Ureter (tissue), 1 donor: ENCODE measurements at regions not wholly inside any gene's neighbourhood (a gene's known extent, or its start where the extent isn't known, plus 50 kb on each side); places are given as distances from the start of the nearest gene placed in this dataset.

Source experiments
- DNase-seq: peaks from one replicate; pipeline ENCODE4 v3.0.0-alpha.2; 2020; ENCODE audit warnings: low spot score
- donor health status: DM: yes; HTN: yes; CAD: no.

DNA sequence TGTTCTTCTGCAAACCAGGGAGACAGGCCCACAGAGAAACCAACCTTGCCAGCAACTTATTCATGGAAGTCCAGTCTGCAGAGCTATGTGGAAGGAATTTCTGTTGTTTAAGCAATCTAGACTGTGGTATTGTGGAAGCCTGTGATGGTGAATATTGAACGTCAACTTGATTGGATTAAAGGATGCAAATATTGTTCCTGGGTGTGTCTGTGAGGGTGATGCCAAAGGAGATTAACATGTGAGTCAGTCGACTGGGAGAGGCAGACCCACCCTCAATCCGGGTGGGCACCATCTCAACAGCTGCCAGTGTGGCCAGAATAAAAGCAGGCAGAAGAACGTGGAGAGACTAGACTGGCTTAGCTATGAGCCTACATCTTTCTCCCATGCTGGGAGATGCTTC is 606.0 kb downstream of the EFNB2 start:
- no peak for DNase-seq

DNA sequence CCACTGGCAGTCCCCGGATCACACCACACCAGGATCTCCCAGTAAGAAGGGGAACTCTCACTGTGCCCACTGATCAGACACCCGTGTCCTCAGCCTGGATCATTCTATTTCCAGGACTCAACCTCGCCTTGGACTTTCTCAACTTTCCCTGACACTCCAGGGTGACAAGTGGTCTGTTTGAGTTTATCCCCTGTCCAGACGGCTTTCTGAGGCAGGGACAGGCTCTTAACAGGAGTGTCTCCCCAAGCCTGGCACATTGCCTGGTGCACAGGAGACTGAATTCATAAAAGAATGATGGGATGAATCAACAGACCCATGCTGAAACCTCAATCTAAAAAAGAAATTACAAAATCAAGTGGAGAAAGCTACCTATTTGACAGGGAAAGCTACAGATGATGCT is 606.6 kb downstream of the EFNB2 start:
- DNase-seq = no peak

DNA sequence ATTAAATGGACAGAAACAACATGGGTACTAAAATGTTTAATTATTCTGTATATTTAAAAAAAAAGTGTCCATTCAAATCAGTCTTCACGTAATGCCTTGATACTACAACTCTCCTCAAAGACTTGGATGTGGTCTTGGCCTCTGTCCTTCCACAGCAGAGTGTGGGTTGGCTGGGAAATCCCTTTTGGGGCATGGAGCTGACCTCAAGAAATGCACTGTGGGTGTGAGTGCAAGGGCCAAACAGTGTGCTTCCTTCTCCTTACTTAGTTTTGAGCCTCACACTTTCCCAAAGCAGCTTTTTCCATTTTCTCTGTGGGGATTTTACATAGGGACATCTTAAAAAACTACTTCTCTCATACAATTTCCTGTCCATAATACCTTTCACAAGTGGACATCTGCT is 607.4 kb downstream of the EFNB2 start:
- DNase-seq = no peak

DNA sequence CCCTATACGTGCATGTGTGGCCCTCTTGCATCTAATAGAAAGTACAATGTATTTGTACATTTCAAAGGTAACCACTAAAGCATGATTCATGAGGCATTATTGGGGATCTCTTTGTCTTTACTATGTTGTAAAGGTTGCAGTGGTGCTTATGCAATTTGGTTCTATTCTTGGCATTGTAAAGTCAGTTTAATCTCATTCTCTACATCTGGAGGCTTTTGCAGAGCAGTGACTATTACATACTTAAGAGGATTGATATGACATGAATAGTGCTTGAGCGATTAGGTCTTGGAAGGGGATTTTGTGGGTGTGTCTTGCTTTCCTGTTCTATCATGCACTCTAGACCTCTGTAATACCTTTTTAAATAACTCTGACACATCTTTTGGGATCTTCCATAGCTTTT is 610.0 kb downstream of the EFNB2 start:
- DNase-seq = no peak

DNA sequence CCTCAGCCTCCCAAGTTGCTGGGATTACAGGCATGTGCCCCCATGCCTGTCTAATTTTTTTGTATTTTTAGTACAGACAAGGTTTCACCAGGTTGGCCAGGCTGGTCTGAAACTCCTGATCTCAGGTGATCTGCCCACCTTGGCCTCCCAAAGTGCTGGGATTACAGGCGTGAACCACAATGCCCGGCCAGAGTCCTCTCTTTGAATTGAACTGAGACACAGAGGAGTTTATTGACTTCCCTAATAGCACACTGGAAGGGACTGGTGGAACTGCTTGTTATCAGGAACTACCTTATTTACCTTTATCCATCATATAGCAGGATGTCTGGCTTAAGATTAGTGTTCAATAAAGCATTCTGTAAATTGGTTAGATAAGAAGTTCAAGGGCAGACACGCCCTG is 613.8 kb downstream of the EFNB2 start:
- no peak for DNase-seq

DNA sequence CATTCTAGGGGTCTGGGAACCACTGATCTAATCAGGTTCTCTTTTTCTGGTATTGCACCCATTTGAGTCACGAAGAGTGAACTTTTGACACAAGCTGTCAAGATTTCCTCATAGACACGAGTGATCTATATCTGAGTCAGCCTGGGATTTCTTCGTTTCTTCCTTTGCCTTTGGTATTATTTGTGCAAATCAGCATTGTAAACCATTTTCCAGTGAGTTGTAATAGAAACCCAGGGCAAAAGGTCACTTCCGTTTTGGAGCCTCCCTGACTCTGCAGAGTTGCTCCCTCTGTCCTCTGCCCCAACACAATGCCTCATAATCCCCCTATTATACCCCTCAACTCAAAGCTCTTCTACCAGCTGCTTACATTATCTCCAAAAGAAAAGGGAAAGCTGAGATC is 615.1 kb downstream of the EFNB2 start:
- DNase-seq = no peak

DNA sequence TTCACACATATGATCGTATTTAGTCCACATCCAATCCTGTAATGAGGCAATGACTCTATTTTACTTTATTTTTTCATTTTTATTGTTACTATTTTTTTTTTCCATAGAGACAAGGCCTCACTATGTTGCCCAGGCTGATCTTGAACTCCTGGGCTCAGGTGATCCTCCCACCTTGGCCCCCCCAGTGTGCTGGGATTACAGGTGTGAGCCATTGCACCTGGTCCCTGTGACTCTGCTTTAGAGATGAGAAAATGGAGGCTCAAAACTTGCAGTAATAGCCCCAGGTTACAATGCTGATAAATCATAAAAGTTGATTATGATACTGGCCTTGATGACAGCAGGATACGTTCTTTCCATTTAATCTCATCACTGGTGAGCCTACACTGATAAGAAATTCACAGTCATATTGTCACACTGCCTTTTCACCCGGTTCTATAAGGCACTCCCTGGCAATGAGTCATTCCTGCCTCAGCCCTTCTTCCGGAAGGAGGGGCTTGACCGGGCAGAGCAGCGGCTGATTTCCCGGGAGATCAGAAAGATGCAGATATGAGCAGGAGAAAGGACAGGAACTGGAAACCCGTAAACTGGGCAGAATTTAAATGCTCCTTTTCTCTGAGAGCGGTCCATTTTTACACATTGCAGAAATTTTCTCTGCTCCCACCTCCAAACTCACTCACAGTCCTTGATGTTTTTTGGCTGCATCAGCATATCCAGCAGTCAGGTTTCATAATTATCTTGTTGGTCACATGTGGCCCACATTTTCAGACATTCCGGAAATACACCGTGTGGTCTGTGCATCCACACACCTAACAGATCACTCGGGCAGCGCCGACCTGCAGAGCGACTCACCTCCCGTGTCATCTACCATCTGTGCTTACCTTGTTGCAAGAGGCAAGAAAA is 616.4 kb downstream of the EFNB2 start:
- DNase-seq = peak; percentile 77

DNA sequence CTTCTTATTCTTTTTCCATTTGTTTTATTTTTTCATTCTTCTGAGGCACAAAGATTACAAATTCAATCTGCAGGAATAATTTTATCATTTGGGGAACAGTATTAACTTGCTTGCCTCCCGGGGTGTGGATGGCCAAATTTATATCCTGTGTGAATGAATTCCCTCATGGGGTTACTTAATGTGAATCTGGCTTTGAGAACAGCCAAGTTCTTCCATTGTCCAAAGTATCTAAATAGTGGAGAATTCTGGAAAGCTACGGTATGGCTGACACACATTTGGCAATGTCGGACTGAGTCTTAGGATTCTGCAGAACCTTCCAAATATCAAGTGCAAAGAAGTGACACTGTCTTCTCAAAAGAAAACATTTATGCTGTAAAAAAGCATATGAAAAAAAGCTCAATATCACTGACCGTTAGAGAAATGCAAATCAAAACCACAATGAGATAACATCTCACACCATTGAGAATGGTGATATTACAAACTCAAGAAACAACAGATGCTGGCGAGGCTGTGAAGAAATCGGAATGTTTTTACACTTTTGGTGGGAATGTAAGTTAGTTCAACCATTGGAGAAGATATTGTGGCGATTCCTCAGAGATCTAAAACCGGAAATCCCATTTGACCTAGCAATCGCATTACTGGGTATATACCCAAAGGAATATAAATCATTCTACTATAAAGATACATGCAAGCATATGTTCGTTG is 620.2 kb downstream of the EFNB2 start:
- DNase-seq = no peak

DNA sequence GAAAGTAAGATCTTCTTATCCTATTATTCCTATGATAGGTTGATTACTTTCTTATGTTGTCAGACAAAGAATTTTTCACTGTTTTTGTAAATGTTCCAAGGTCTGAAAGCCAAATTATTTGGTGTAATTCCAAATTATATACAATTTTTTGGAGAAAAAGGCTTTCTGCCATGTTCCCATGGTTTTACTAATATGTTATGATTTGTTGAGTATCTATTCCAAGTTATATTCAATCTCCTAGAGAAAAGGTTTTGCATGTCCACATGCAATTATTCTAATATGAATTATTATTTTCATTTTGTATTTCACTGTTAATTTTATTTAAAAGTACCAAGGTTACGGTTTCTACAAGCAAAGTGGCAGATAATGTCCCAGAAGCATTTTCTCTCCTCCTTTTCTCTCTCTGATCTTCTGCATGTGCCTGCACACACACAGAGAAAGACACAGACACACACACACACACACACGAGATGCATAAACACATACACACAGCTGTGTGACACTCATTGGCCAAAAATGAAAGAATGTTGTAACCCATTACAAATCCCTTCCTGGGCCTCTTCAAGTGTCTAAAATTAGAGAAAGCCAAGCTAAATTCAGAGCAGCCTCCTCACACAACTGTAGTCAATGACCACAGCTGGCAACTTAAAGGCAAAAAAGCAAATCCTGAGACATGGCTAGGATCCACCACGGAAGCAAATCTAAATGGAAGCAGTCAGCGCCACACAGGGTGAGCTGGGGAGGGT is 621.0 kb downstream of the EFNB2 start:
- DNase-seq = no peak

DNA sequence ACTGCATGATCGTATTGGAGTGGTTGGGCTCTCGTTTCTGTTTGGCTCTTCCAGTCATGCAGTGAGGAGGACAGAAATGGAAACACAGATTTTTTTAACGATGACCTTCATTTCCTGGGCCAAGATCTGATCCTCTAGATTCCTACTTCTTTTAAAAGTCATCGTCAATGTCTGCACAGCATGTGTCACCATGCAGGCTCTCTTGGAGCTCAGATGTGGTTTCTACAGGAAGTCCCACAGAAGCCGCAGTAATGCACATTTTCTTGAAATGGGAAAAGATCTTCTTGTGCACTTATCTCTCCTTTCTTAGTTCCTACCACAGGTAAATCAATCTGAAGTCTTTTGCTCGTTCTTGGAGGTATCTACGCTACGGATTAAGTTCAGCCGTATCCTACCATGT is 626.9 kb downstream of the EFNB2 start:
- no peak for DNase-seq

DNA sequence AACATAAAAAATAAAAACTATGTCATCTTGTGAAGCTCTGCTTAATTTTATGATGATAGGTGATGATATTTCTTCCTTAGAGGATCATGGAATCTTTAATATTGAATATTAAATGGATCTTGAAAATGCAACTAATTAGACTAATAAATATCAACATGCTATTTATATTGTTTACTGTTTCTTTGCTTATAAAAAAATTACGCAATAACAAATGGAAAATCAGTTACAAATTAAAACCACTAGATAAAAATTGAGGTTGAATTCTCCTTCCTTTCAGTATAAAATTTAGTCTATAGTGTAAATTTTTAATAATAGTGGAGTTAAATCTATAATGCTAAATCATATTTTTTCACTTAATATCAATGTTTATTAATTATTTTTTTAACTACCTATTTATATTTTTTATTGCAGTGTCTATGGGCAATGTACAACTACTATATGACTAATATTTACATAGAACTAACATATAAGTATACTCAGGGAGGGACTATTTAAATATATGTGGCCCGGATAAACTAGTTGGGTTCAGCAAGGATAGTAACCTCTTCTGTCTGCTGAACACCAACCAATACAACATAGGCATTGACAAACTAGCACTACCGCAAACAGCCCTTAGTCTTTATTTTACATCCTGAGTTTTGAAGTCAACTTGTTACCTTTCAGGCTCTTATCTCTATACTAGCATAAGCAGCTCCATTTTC is 628.0 kb downstream of the EFNB2 start:
- no peak for DNase-seq

DNA sequence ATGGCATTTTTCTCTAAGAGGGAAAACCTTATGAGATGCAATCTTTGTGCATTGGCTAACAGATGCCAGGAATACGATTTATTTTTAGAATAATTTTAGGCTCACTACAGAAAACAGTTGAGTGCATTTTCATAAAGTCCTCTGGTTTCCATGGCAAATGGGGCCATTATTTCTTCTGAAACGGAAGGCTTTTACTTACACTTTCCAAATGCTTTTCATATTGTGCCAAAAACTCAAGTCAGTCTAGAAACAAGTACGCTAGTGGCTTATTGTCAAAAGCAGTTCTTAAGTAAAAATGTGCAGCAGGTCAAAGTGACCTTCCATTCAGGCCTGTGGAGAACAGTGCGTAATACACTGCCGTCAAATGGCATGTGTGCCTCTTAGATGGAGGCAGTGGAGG is 628.7 kb downstream of the EFNB2 start:
- no peak for DNase-seq

DNA sequence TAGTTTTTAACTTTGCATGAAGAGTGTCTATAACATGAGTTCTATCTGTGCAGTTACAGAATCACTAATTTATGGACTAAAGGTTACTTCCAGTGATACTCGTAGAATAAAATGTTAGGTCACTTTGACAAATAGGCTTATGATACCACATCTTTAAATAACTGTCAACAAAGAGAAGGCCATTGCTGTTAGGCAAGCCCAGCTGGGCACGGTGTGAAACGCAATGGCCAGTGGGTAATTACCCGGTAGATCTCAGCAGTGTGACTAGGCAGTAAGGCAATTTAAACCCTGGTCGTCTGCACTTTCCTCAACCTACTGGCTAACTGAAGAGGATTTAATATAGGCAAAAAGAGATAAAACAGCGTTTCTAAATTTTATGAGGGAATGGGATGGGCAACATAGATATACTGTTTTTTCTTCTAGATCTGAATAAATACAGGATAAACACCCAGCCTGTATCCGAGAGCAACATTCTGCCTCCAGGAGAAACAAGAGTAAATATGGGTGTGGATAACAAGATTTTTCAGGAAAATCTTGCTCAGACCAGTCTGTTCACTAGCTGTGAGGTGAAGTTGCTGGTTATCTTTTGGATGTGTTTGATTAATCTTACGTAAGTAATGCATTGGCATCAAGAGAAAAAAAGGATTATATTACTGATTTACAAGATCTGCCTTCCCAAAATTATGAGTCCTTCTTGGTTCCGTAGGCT is 631.3 kb downstream of the EFNB2 start:
- DNase-seq = no peak

DNA sequence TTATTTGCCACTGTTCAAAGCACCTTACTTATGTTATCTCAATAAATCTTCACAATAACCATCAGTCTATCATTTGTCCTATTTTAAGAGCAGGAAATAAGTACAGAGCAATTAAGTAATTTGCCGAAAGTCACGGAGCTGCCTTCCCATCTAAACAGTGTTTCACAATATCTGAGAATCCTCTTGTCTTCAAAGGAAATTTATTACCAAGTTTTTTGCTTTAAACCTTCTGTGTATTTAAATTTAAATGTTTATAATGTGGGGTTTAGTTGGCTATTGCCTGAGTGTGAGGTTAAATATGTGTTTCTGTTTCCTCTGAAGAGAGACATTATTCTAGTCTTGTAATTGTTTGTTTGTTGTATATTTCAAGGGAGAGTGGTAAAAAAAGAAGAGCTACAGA is 633.1 kb downstream of the EFNB2 start:
- no peak for DNase-seq

DNA sequence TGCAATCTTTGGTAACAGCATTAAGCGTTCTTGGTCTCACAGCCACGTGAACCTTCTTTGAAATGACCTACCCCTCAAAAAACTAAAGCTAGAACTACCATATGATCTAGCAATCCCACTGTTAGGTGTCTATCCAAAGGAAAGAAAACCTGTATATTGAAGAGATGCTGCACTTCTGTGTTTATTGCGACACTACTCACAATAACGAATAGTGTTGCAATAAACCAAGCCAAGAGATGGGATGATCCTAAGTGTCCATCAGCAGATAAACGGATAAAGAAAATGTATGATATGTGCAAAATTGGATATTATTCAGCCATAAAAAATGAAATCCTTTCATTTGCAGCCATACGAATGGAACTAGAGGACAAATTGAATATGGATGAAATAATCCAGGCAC is 637.9 kb downstream of the EFNB2 start:
- no peak for DNase-seq

DNA sequence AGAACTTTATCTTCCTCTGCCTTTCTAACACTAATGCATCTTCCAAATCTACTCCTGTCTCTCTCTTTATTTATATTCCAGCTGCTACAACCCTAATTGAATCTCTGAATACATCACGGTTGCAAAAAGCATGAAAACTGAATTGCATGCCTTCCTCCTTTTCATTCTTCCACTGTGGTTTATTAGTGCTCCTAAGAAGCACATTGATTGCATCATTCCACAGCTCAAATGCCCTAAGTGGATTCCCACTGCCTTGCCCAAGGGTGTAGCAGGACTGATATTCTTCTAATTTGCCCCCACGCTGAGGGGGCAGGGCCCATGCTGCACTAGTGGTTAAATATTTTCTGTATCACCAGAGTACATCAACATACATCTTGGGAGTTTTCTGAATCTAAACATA is 640.8 kb downstream of the EFNB2 start:
- no peak for DNase-seq

DNA sequence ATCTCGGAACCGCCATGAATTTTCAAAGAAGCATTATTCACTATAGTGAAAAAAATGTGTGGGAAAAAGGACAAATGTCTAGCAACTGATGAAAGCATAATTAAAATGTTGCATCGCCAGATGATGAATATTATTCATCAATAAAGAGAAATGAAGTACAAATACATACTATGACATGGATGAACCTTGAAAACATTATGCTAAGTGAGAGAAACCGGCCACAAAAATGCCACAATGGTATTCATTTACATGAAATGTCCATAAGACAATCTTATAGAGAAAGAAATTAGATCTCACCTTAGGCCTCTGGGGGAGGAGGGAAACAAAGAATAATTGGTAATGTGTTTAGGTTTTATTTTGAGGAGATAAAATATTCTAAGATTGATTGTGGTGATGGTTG is 645.0 kb downstream of the EFNB2 start:
- no peak for DNase-seq

DNA sequence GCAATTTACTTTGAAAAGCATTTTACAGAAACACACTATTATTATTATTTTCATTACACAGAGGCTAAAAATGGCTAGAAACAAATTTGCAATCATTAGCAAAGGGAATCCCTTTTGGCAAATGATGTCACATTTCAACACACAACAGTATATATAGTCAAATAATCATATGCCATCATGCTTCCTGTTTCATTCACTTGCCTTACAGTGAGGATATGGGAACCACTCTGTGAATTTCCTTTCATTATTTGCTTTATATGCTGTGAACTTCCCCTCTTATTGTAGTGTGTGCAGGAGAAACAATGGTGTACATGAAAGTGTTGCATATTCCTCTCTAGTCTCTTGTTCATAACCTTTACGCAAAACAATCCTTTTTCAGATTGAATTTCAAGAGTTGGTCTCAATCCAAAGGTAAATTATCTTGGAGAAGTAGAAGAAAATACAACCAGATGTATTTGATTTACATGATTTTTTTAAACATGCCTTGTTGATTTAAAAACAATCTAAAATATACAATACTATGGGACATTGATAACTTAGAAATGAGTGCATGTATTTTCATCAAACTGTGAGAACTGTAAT is 657.3 kb downstream of the EFNB2 start:
- DNase-seq = no peak

DNA sequence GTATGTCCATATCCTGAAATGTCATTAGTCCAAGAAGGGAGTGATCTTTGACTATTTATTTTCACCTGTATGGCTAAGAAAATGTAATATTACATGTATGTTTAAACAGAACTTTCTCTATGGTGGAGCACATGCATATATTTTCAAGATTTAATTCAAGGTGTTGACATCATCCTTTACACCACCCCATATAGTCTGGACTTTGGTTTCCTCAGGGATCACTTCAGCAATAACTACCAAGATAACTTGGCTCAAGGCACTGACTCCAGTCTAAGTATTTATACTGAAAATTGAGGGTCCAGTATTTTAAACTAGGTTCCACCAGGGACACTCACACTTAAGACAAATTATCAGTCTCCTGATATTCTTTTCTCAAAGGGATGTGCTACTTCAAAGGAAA is 660.6 kb downstream of the EFNB2 start:
- no peak for DNase-seq

DNA sequence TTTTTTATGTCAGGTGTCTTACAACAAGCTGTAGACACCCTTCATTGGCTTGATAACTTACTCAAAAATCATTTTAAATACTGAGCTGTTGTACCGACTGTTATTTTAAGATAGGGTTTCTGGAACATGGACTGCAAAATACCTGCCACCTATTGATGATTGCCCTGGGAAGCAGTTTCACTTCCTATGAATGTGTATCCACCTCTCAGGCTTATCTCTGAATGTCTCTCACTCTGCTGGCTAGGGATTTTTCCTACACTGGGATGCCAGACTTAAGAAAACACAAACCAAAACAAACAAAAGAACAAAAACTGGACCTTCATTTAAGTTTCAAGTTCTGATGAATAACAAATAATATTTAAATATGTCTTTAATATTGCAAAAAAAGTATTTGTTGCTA is 663.7 kb downstream of the EFNB2 start:
- no peak for DNase-seq

DNA sequence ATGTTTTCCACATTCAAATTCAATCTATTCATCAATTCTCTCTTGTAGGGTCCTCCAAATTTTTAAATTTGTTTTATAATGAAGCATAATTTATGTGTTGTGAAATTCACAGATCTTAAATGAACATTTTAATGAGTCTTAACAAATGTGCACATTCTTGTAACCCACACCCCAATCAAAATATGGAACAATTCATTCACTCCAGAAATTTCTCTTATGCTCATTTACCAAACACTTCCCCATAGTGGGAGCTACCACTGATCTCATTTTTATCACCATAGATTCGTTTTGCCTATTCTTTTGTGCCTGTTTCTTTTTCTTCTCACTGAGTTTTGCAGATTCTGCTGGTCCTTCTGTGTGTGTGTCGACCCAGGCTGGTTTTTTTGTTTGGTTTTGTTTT is 664.1 kb downstream of the EFNB2 start:
- DNase-seq = no peak
